H1 (cell line): ENCODE measurements at regions not wholly inside any gene's neighbourhood (a gene's known extent, or its start where the extent isn't known, plus 50 kb on each side); places are given as distances from the start of the nearest gene placed in this dataset.
"Not testable (repeated sequence)": the region's sequence is repeated elsewhere in the genome, so short reads cannot be mapped to it uniquely, and the experiment has no call there.

ENCODE experiments used
- CTCF ChIA-PET: fragments of 300-600 bp; sonication (Branson Sonifier 250); formaldehyde crosslinking; loops from one replicate; lab custom pipeline; 2021; ENCODE audit not compliant: partially characterized antibody; lab: Charles Lee
- POLR2A ChIA-PET: fragments of 300-600 bp; sonication (Branson Sonifier 250); formaldehyde crosslinking; loops from one replicate; lab custom pipeline; 2021; ENCODE audit warnings: inconsistent platforms; ENCODE audit not compliant: partially characterized antibody; lab: Charles Lee
- DNase-seq, 2 experiments: peaks; one replicate each; pipeline versions ENCODE4 v3.0.0 to v3.0.0-alpha.2; 2010 to 2022; ENCODE audit warnings: low spot score in 2 of 2, low read depth in 1 of 2, mixed read lengths in 1 of 2
- FAIRE-seq: peaks from 2 replicates; lab custom pipeline; 2011; peaks lifted over from hg19 to GRCh38; lab: Jason Lieb, UNC
- H2AFZ ChIP-seq: 2 replicates; pipeline ENCODE4 v1.8.1; 2012; ENCODE audit warnings: low read length, inconsistent platforms
- H2AK5ac ChIP-seq: 2 replicates; pipeline ENCODE4 v1.6.1; 2013; ENCODE audit warnings: low read depth, low read length
- H2BK120ac ChIP-seq: replicated peaks from 2 replicates; pipeline ENCODE3; 2013; ENCODE audit warnings: low read depth, low read length, inconsistent platforms
- H2BK12ac ChIP-seq: 2 replicates; pipeline ENCODE4 v1.6.1; 2013; ENCODE audit warnings: low read depth, low read length
- H2BK15ac ChIP-seq: 2 replicates; pipeline ENCODE4 v1.6.1; 2013; ENCODE audit warnings: low read length
- H2BK20ac ChIP-seq: 2 replicates; pipeline ENCODE4 v1.6.1; 2013; ENCODE audit warnings: low read length
- H2BK5ac ChIP-seq: 2 replicates; pipeline ENCODE4 v1.6.1; 2013; ENCODE audit warnings: low read depth, low read length
- H3K14ac ChIP-seq: 2 replicates; pipeline ENCODE4 v1.6.1; 2013; ENCODE audit warnings: inconsistent platforms; ENCODE audit not compliant: insufficient read length
- H3K18ac ChIP-seq: 2 replicates; pipeline ENCODE4 v1.6.1; 2013; ENCODE audit warnings: low read length; ENCODE audit errors: extremely low read depth
- H3K23ac ChIP-seq: 2 replicates; pipeline ENCODE4 v1.6.1; 2013; ENCODE audit warnings: inconsistent platforms; ENCODE audit not compliant: insufficient read length
- H3K23me2 ChIP-seq: 2 replicates; pipeline ENCODE4 v1.6.1; 2013; ENCODE audit warnings: low read depth, low read length
- H3K27ac ChIP-seq: 2 replicates; pipeline ENCODE4 v1.6.1; 2011; ENCODE audit warnings: low read depth, low read length, inconsistent platforms
- H3K27me3 ChIP-seq, 4 experiments: replicated peaks in 1 of 4; 1 replicate in 1 of 4; 2 replicates in 3 of 4; pipeline versions ENCODE4 v1.6.1 to v1.8.1; 2011 to 2013; ENCODE audit warnings: low read length in 3 of 4, mild to moderate bottlenecking in 3 of 4, inconsistent platforms in 2 of 4, mixed read lengths in 2 of 4, moderate library complexity in 1 of 4; ENCODE audit not compliant: control insufficient read depth in 3 of 4, insufficient read depth in 3 of 4; ENCODE audit errors: extremely low read depth in 1 of 4
- H3K36me3 ChIP-seq, 4 experiments: 2 replicates each; pipeline versions ENCODE4 v1.6.1 to v1.8.1; 2011 to 2013; ENCODE audit warnings: mild to moderate bottlenecking in 4 of 4, low read length in 3 of 4, moderate library complexity in 2 of 4, control low read depth in 1 of 4, inconsistent platforms in 1 of 4; ENCODE audit not compliant: insufficient read depth in 4 of 4, control insufficient read depth in 2 of 4
- H3K4ac ChIP-seq: replicated peaks from 2 replicates; pipeline ENCODE3; 2013; ENCODE audit warnings: low read length, low read depth, mixed read lengths, inconsistent platforms; ENCODE audit not compliant: insufficient read length
- H3K4me1 ChIP-seq, 4 experiments: replicated peaks in 1 of 4; 1 replicate in 1 of 4; 2 replicates in 3 of 4; pipeline versions ENCODE4 v1.6.1 to v1.8.1; 2011 to 2013; ENCODE audit warnings: low read length in 3 of 4, inconsistent platforms in 2 of 4, mixed read lengths in 1 of 4; ENCODE audit not compliant: insufficient read depth in 4 of 4, control insufficient read depth in 3 of 4
- H3K4me2 ChIP-seq, 2 experiments: 2 replicates each; pipeline versions ENCODE4 v1.6.1 to v1.8.1; 2011 to 2013; ENCODE audit warnings: low read depth in 2 of 2, low read length in 2 of 2, control low read depth in 1 of 2, inconsistent platforms in 1 of 2, mild to moderate bottlenecking in 1 of 2; ENCODE audit not compliant: insufficient read depth in 1 of 2
- H3K4me3 ChIP-seq, 4 experiments: fragments of 200-600, 300-600 bp in 1 of 4; sonication (generic), shearing (Covaris generic), sonication (Bioruptor Twin) in 1 of 4; 2 replicates each; pipeline versions ENCODE4 v1.5.1 to v1.8.1; 2011 to 2016; ENCODE audit warnings: low read length in 4 of 4, low read depth in 3 of 4, control low read depth in 2 of 4, inconsistent platforms in 2 of 4, mild to moderate bottlenecking in 2 of 4, mixed read lengths in 1 of 4, moderate library complexity in 1 of 4; ENCODE audit not compliant: insufficient read depth in 2 of 4; ENCODE audit errors: extremely low read depth in 1 of 4
- H3K56ac ChIP-seq: replicated peaks from 2 replicates; pipeline ENCODE3; 2013; ENCODE audit warnings: low read depth, mild to moderate bottlenecking, mixed read lengths, low read length, inconsistent platforms; ENCODE audit not compliant: insufficient read length
- H3K79me1 ChIP-seq: 2 replicates; pipeline ENCODE4 v1.6.1; 2013; ENCODE audit warnings: low read depth, low read length, control low read depth
- H3K79me2 ChIP-seq, 2 experiments: 2 replicates each; pipeline versions ENCODE4 v1.6.1 to v1.8.1; 2012 to 2013; ENCODE audit warnings: low read length in 2 of 2, mild to moderate bottlenecking in 2 of 2, inconsistent platforms in 1 of 2; ENCODE audit not compliant: insufficient read depth in 2 of 2, control insufficient read depth in 1 of 2
- H3K9ac ChIP-seq, 4 experiments: replicated peaks in 1 of 4; 1 replicate in 1 of 4; 2 replicates in 3 of 4; pipeline versions ENCODE4 v1.6.1 to v1.8.1; 2011 to 2013; ENCODE audit warnings: low read depth in 3 of 4, low read length in 3 of 4, control low read depth in 2 of 4, mild to moderate bottlenecking in 2 of 4, moderate library complexity in 2 of 4, inconsistent platforms in 1 of 4; ENCODE audit errors: extremely low read depth in 1 of 4
- H3K9me3 ChIP-seq, 2 experiments: 2 replicates each; pipeline versions ENCODE4 v1.6.1 to v1.8.1; 2012 to 2013; ENCODE audit warnings: mild to moderate bottlenecking in 2 of 2, moderate library complexity in 2 of 2, control low read depth in 1 of 2, inconsistent platforms in 1 of 2, low read depth in 1 of 2, low read length in 1 of 2, mixed read lengths in 1 of 2; ENCODE audit not compliant: insufficient read depth in 2 of 2
- H4K20me1 ChIP-seq, 2 experiments: replicated peaks in 1 of 2; 2 replicates each; pipeline versions ENCODE3 to v1.8.1; 2011 to 2013; ENCODE audit warnings: inconsistent platforms in 2 of 2, low read length in 2 of 2, mild to moderate bottlenecking in 1 of 2; ENCODE audit not compliant: insufficient read depth in 2 of 2, control insufficient read depth in 1 of 2
- H4K5ac ChIP-seq: 2 replicates; pipeline ENCODE4 v1.6.1; 2013; ENCODE audit warnings: low read length, low read depth, mixed read lengths, inconsistent platforms; ENCODE audit not compliant: insufficient read length
- H4K8ac ChIP-seq: 2 replicates; pipeline ENCODE4 v1.8.0; 2013; ENCODE audit warnings: mild to moderate bottlenecking, moderate library complexity, low read length, inconsistent platforms; ENCODE audit not compliant: insufficient read depth; ENCODE audit errors: extremely low read depth
- H4K91ac ChIP-seq: replicated peaks from 2 replicates; pipeline ENCODE3; 2013; ENCODE audit warnings: low read length, mixed read lengths, inconsistent platforms; ENCODE audit not compliant: insufficient read length
- WGBS, 2 experiments: shearing (Covaris generic) in 1 of 2; methylation state at CpG; one replicate each; pipeline versions ENCODE4 v1.1.6 to v1.1.7; 2013 to 2015; ENCODE audit warnings: low lambda C conversion rate in 2 of 2, mixed read lengths in 2 of 2, inconsistent platforms in 1 of 2, low coverage in 1 of 2, missing lambda C conversion rate in 1 of 2; ENCODE audit not compliant: insufficient replicate concordance in 2 of 2, insufficient coverage in 1 of 2, insufficient read length in 1 of 2; ENCODE audit errors: extremely low coverage in 1 of 2, missing lambda C conversion rate in 1 of 2; 5-methylcytosine and 5-hydroxymethylcytosine counted together

DNA sequence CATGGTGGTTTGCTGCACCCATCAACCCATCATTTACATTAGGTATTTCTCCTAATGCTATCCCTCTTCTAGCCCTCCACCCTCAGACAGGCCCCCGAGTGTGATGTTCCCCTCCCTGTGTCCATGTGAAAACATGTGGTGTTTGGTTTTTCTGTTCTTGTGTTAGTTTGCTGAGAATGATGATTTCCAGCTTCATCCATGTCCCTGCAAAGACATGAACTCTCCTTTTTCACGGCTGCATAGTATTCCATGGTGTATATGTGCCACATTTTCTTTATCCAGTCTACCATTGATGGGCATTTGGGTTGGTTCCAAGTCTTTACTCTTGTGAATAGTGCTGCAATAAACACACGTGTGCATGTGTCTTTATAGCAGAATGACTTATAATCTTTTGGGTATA is 192.8 kb downstream of the DIO2 start:
- H3K4me3 ChIP-seq, H3K18ac ChIP-seq, H2BK12ac ChIP-seq, H4K20me1 ChIP-seq, H2BK20ac ChIP-seq, H4K8ac ChIP-seq, H3K79me1 ChIP-seq, H3K23ac ChIP-seq, POLR2A ChIA-PET, H3K79me2 ChIP-seq, H2BK15ac ChIP-seq, H3K4me2 ChIP-seq, H2AK5ac ChIP-seq, H3K27ac ChIP-seq, DNase-seq, H4K5ac ChIP-seq, CTCF ChIA-PET, H3K9ac ChIP-seq, H3K4me1 ChIP-seq, H3K56ac ChIP-seq, H3K27me3 ChIP-seq, H3K36me3 ChIP-seq, H2AFZ ChIP-seq, H4K91ac ChIP-seq, H3K14ac ChIP-seq, H3K23me2 ChIP-seq, H2BK5ac ChIP-seq, H3K9me3 ChIP-seq, H3K4ac ChIP-seq, FAIRE-seq, H2BK120ac ChIP-seq: not testable (repeated sequence)
- 79% methylated on average over 3 of the region's 3 CpGs; no CpG with 5 or more reads in 1 of the 2 experiments for WGBS, 2 experiments
